Esophagus muscularis mucosa (tissue), 4 donors: ENCODE measurements at regions not wholly inside any gene's neighbourhood (a gene's known extent, or its start where the extent isn't known, plus 50 kb on each side); places are given as distances from the start of the nearest gene placed in this dataset.

Experiments used
- EP300 ChIP-seq: sonication (generic); formaldehyde crosslinking; IDR thresholded peaks from one replicate; pipeline ENCODE4 v1.6.1; 2017; ENCODE audit warnings: antibody characterized with exemption
- POLR2A ChIP-seq: fragments of 450-650 bp; IDR thresholded peaks from one replicate; pipeline ENCODE4 v1.6.1; 2017; ENCODE audit warnings: antibody characterized with exemption, moderate library complexity, mild to moderate bottlenecking, low read depth
- POLR2AphosphoS5 ChIP-seq, 2 donors: sonication (generic); formaldehyde crosslinking; IDR thresholded peaks; one replicate each; pipeline ENCODE4 v1.6.1; 2017; ENCODE audit warnings: antibody characterized with exemption in 2 of 2
- TF ChIP-seq, protein P1 (sequence below), 3 experiments: fragments of 200-600 bp in 2 of 3; fragments of 450-650 bp in 1 of 3; sonication (generic) in 2 of 3; IDR thresholded peaks; one replicate each; pipeline ENCODE4 v1.5.1; 2017 to 2019; ENCODE audit warnings: antibody characterized with exemption in 3 of 3, mild to moderate bottlenecking in 2 of 3, moderate library complexity in 1 of 3

DNA sequence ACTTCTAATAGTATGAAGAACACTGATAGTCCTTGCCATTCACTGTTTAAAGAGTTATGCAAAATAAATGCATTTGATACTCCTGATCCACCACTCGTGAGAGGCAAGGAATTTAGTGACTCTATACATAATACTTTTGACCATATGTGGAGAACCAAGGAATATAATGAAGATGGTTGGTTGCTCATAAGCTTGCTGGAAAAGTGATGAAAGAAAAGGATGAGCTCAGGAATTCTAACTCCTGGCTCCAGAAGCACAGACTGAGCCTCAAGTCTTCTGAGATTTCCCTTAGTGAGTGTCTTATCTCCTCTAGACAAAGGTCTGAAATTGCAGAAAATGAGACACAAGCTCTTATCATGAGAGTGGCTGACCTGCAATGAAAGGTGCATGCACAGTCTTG is 57.1 kb upstream of the KRAS start:
- TF ChIP-seq POLR2A (no peak), EP300 (no peak), POLR2AphosphoS5 (IDR thresholded peaks at IDR 0.05) (no peak)
- TF ChIP-seq, protein P1, sequence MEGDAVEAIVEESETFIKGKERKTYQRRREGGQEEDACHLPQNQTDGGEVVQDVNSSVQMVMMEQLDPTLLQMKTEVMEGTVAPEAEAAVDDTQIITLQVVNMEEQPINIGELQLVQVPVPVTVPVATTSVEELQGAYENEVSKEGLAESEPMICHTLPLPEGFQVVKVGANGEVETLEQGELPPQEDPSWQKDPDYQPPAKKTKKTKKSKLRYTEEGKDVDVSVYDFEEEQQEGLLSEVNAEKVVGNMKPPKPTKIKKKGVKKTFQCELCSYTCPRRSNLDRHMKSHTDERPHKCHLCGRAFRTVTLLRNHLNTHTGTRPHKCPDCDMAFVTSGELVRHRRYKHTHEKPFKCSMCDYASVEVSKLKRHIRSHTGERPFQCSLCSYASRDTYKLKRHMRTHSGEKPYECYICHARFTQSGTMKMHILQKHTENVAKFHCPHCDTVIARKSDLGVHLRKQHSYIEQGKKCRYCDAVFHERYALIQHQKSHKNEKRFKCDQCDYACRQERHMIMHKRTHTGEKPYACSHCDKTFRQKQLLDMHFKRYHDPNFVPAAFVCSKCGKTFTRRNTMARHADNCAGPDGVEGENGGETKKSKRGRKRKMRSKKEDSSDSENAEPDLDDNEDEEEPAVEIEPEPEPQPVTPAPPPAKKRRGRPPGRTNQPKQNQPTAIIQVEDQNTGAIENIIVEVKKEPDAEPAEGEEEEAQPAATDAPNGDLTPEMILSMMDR (IDR thresholded peaks at IDR 0.05), result no peak
